AG09319 (cell line): ENCODE measurements at regions not wholly inside any gene's neighbourhood (a gene's known extent, or its start where the extent isn't known, plus 50 kb on each side); places are given as distances from the start of the nearest gene placed in this dataset.

ENCODE experiments used
- DNase-seq: peaks from one replicate; pipeline ENCODE4 v3.0.0-alpha.2; 2010; ENCODE audit warnings: low read depth; ENCODE audit errors: extremely low read depth
- CTCF ChIP-seq: IDR thresholded peaks from 2 replicates; pipeline ENCODE4 v1.5.1; 2011; ENCODE audit warnings: low read depth, mild to moderate bottlenecking, inconsistent platforms, low read length, moderate library complexity

GRCh38 chr10:111234914-111235302, 158.1 kb downstream of the ADRA2A start:
- no peak for TF ChIP-seq CTCF
- DNase-seq: no peak

- DNase-seq: no peak
- no peak for TF ChIP-seq CTCF
These were observed 163.5 kb downstream of the ADRA2A start for GRCh38 chr10:111240348-111240747.

GRCh38 chr10:111243126-111243525, 166.3 kb downstream of the ADRA2A start:
- TF ChIP-seq CTCF: no peak
- DNase-seq: no peak

GRCh38 chr10:111246136-111246535, 169.3 kb downstream of the ADRA2A start:
- no peak for TF ChIP-seq CTCF
- DNase-seq: no peak

- DNase-seq: no peak
- TF ChIP-seq CTCF: no peak
These were observed 170.1 kb downstream of the ADRA2A start for GRCh38 chr10:111246814-111247452.

- no peak for TF ChIP-seq CTCF
- DNase-seq: no peak
These were observed 171.1 kb downstream of the ADRA2A start for GRCh38 chr10:111247781-111248389.

- no peak for DNase-seq
- TF ChIP-seq CTCF: no peak
These were observed 173.1 kb downstream of the ADRA2A start for GRCh38 chr10:111249925-111250324.
